Adipocyte (in vitro differentiated cells): ENCODE measurements at regions not wholly inside any gene's neighbourhood (a gene's known extent, or its start where the extent isn't known, plus 50 kb on each side); places are given as distances from the start of the nearest gene placed in this dataset.

Source experiments
- DNase-seq: peaks from one replicate; pipeline ENCODE4 v3.0.0-alpha.2; 2015; ENCODE audit warnings: low read depth
- H3K27me3 ChIP-seq: replicated peaks from 2 replicates; pipeline ENCODE4 v1.7.0; 2013; ENCODE audit warnings: mild to moderate bottlenecking, low read length, moderate library complexity; ENCODE audit not compliant: control insufficient read depth, insufficient read depth
- H3K36me3 ChIP-seq: 2 replicates; pipeline ENCODE4 v1.7.0; 2013; ENCODE audit warnings: low read length, mild to moderate bottlenecking, moderate library complexity; ENCODE audit not compliant: control insufficient read depth, insufficient read depth, severe bottlenecking
- H3K4me1 ChIP-seq: 2 replicates; pipeline ENCODE4 v1.7.0; 2013; ENCODE audit warnings: mild to moderate bottlenecking, low read length, moderate library complexity; ENCODE audit not compliant: control insufficient read depth, insufficient read depth
- H3K4me3 ChIP-seq: 2 replicates; pipeline ENCODE4 v1.7.0; 2013; ENCODE audit warnings: mild to moderate bottlenecking, low read length, moderate library complexity
- H3K9ac ChIP-seq: 2 replicates; pipeline ENCODE4 v1.7.0; 2013; ENCODE audit warnings: mild to moderate bottlenecking, low read length, moderate library complexity
- H3K9me3 ChIP-seq: 2 replicates; pipeline ENCODE4 v1.7.0; 2013; ENCODE audit warnings: mild to moderate bottlenecking, low read length, moderate library complexity; ENCODE audit not compliant: control insufficient read depth

DNA sequence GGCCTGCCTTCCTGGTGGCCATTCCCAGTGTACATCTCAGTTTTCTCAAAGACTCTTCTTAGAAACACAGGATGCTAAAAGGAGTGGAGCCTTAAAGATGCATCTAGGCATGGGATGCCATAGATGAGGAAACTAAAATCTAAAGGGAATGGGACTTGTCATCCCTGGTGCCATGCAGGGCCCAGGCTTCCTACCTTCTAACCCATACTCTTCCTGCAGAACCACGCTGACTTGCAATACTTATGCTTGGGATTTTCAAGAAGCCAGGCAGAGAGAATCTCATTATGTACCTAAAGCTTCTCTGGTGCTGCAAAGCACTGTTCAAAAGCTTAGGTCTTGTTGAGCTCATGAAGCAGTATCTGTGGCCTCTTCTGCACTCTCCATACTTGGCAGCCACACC, 329.1 kb downstream of the CYRIA start:
- H3K4me1 ChIP-seq: peaks cover 5% of the 10 kb centered on the region
- H3K27me3 ChIP-seq: no peaks in the 10 kb centered on the region
- DNase-seq: no peak
- no peak overlapping the region for H3K9ac ChIP-seq
- no peaks in the 10 kb centered on the region for H3K36me3 ChIP-seq
- H3K4me3 ChIP-seq: no peak overlapping the region
- H3K9me3 ChIP-seq: peaks cover 15% of the 10 kb centered on the region

DNA sequence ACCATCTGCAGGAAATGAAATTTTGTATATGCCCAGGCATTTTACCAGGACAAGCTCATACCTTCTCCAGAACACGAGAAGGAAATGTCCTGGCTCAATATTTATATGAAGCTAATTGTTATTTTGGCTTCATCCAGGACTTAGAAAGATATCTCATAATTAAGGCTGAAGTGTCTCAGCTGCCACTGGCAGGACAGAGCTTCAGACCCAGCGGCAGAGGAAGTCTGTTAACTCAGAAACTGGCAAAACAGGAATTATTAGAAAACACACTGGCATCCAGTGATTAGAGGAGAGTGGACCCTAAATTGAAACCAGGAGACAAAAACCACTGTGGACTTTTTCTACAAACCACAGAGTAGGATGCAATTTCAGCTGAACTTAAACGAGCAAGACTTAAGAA, 329.7 kb downstream of the CYRIA start:
- no peak overlapping the region for H3K4me3 ChIP-seq
- peaks cover 5% of the 10 kb centered on the region for H3K4me1 ChIP-seq
- no peak for DNase-seq
- peaks cover 2% of the 10 kb centered on the region for H3K27me3 ChIP-seq
- peaks cover 15% of the 10 kb centered on the region for H3K9me3 ChIP-seq
- no peaks in the 10 kb centered on the region for H3K36me3 ChIP-seq
- no peak overlapping the region for H3K9ac ChIP-seq

DNA sequence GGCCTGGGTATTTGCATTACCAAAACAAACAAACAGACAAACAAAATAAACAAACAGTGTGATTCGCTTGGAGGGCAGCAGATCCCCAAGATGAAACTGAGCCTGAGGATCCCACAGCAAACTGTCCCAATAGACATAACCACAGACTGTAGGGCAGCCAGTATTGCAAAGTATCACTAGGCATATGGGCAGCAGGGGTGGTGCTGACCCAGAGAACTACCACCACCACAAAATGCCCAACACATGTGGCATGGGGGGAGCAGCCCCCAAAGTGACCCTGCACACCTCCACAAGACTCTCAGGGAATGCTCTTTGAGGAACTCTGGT, 330.1 kb downstream of the CYRIA start:
- H3K9ac ChIP-seq: no peak overlapping the region
- no peaks in the 10 kb centered on the region for H3K36me3 ChIP-seq
- peaks cover 5% of the 10 kb centered on the region for H3K4me1 ChIP-seq
- peaks cover 15% of the 10 kb centered on the region for H3K9me3 ChIP-seq
- peaks cover 6% of the 10 kb centered on the region for H3K27me3 ChIP-seq
- no peak for DNase-seq
- no peak overlapping the region for H3K4me3 ChIP-seq

DNA sequence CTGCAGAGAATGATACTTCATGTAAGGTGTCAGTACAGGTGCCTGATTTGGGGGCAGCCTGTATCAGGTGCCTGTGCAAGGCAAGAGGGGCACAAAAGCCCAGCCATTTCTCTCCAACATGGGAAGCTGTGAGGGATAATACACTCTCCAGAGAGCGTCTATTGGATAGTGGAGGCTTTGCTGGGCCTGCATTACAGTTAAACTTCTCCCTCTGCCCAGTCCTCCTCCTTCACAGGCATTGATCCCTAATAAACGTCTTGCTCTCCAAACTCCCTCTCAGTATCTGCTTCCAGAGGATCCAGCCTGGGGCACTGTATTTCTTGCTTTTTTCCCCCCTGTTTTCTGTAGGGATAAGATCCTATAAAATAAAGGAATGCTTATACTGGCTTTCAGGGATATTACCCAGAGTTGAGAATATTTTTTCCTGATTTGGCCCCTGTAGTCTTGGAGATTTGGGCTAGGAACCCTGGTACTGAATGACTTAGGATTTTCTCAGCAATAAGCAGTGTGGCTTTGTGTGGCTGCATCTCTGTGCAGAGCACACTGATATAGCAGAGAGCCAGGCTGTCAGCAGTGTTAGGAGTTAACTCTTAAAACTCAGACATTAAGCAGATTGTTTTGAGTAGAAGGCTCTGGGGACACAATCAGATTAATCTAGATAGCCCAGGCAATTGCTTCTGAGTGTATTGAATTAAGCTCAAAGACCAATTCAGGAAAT, 330.6 kb downstream of the CYRIA start:
- Histone ChIP-seq H3K4me1 (peaks cover 5% of the 10 kb centered on the region), H3K9me3 (peaks cover 15% of the 10 kb centered on the region), H3K9ac (no peak overlapping the region), H3K4me3 (no peak overlapping the region), H3K27me3 (peaks cover 6% of the 10 kb centered on the region), H3K36me3 (no peaks in the 10 kb centered on the region)
- DNase-seq: no peak

DNA sequence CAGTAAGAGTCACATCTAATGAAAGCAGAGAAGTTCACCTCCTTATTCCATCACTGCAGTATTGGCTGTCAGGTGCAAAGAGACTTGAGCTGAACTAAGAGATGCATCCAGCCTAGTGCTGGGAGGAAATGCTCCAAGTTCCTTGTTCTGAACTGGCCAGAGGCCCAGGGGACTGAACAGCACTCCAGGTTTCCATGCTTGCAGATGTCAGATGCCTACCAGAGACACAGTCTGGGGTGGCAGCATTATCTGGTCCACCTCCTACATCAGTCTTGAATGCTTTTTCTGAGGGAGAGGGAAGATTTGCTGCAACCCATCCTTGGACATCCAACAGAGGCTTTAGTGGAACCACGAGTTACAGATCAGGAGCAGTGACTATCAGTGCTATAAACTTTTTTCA, 331.3 kb downstream of the CYRIA start:
- DNase-seq: no peak
- Histone ChIP-seq H3K36me3 (no peaks in the 10 kb centered on the region), H3K4me1 (peaks cover 5% of the 10 kb centered on the region), H3K9me3 (peaks cover 9% of the 10 kb centered on the region), H3K27me3 (peaks cover 6% of the 10 kb centered on the region), H3K4me3 (no peak overlapping the region), H3K9ac (no peak overlapping the region)

DNA sequence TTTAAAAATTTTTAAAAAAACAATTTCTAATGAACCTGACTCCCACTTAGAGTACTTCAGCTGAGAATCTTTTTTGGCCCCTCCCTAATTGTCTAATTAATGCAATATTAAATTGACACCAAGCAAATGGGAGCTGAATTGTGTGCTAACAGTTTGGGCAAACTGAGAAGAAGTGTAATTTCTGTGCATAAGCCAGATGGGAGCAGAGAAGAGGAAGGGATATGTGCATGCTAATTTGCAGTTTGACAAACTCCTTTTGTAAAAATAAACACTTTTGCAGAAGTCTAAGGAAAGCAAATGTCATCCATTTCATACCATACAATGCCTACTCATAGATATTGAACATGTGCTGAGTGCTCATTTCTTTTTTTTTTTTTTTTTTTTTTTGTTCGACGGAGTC, 332.0 kb downstream of the CYRIA start:
- H3K27me3 ChIP-seq: peaks cover 6% of the 10 kb centered on the region
- H3K36me3 ChIP-seq: no peaks in the 10 kb centered on the region
- peaks cover 5% of the 10 kb centered on the region for H3K4me1 ChIP-seq
- peaks cover 2% of the 10 kb centered on the region for H3K9me3 ChIP-seq
- H3K9ac ChIP-seq: no peak overlapping the region
- H3K4me3 ChIP-seq: no peak overlapping the region
- DNase-seq: no peak

DNA sequence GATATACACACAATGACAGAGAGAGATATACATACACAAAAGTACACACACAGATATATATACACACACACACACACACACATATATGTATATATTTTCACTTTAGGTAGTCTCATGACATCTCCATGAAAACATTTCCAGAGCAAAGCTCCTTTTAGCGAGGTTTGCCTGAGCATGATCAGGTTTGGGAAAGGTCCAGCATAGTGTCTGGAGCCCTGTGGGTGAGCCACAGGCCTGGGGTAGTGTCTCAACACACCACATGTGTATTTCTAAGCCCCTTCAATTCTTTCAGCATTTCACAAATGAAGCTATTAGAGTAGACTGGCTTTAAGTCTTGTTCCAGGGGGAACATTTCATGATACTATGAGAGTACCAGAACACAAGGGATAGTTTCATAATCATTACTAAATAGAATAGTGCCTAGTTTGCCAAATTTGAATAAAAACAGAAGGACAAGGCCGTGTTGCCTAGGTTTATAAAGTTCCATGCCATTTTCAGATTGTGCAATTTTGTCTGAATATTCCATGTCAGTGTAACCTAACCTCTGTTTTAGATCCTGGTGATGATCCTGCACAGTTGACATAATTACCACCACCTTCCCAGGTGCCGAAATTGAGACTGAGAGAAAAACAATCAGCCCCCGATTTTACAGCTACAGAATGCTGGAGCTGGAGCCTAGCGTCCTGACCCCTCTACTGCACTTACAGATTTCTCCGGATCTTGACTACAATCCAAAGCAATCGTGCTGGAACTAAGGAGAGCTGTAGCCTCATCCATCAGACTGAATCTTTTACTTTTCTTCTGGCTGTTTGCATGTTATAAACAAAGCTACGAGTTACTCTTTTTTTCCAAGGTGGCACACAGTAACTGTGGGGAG, 332.7 kb downstream of the CYRIA start:
- no peaks in the 10 kb centered on the region for H3K9me3 ChIP-seq
- no peak overlapping the region for H3K4me3 ChIP-seq
- no peaks in the 10 kb centered on the region for H3K36me3 ChIP-seq
- H3K27me3 ChIP-seq: peaks cover 6% of the 10 kb centered on the region
- no peak for DNase-seq
- no peak overlapping the region for H3K9ac ChIP-seq
- H3K4me1 ChIP-seq: peaks cover 5% of the 10 kb centered on the region

DNA sequence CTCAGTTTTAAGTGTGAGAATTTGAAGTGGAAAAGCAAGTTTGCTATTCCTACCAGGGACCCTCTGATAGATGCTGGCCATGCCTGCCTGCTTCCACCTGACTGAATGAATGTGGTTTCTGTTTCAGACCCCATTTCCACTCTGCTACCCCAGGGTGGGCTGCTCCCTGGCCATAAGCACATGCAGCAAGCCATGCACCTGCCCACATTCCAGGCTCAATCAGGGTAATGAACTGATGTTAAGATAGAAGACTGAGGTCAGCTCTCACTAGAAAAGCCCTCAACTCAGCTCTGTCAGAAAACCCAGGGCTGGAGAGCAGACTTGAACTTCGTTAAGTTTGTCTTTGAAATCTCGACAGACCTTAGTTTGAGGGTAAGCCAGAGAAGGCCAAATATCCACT, 333.9 kb downstream of the CYRIA start:
- H3K36me3 ChIP-seq: no peaks in the 10 kb centered on the region
- H3K4me3 ChIP-seq: no peak overlapping the region
- no peaks in the 10 kb centered on the region for H3K9me3 ChIP-seq
- no peak overlapping the region for H3K9ac ChIP-seq
- peaks cover 11% of the 10 kb centered on the region for H3K4me1 ChIP-seq
- H3K27me3 ChIP-seq: peaks cover 12% of the 10 kb centered on the region
- no peak for DNase-seq

DNA sequence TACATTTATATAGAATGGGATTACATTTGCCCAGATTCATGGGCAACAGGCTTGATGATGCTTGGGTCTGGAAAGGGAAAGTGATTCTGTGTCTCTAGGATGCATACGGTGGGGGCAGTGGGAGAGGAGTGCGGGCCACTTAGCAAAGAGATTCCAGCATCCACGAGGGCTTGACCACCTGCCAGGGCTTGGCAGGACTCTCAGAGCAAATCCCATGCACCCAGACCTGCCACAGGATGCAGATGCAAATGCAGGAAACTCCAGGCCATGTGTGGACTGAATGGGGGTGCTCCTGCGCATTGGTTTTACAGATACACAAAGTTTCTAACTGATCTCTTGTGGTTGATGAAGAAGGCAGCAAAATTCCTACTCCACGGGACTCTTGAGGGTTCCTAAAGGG, 334.7 kb downstream of the CYRIA start:
- no peak overlapping the region for H3K4me3 ChIP-seq
- H3K9me3 ChIP-seq: no peaks in the 10 kb centered on the region
- H3K4me1 ChIP-seq: peaks cover 11% of the 10 kb centered on the region
- H3K9ac ChIP-seq: no peak overlapping the region
- DNase-seq: no peak
- H3K27me3 ChIP-seq: peaks cover 18% of the 10 kb centered on the region
- H3K36me3 ChIP-seq: no peaks in the 10 kb centered on the region

DNA sequence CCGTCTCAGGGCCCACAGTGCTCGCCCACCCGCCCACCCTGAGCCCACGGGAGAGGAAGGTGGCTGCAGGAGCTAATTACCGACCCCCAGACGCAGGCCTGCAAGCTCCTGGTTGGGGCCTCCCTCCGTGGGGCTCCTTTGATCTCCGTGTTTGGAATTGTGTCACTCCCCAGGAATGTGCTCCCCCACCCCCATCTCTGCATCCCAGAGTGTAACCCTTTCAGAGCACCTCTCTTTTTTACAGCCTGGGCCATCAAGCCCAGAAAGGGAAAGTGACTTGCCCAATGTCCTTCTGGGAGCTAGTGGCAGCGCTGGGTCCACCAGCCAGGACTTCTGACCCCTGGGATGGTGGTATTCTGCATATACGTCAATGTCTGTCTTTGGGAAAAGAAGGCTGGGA, 335.1 kb downstream of the CYRIA start:
- peaks cover 21% of the 10 kb centered on the region for H3K27me3 ChIP-seq
- H3K9ac ChIP-seq: no peak overlapping the region
- no peaks in the 10 kb centered on the region for H3K9me3 ChIP-seq
- no peak for DNase-seq
- peaks cover 11% of the 10 kb centered on the region for H3K4me1 ChIP-seq
- H3K36me3 ChIP-seq: no peaks in the 10 kb centered on the region
- H3K4me3 ChIP-seq: no peak overlapping the region

DNA sequence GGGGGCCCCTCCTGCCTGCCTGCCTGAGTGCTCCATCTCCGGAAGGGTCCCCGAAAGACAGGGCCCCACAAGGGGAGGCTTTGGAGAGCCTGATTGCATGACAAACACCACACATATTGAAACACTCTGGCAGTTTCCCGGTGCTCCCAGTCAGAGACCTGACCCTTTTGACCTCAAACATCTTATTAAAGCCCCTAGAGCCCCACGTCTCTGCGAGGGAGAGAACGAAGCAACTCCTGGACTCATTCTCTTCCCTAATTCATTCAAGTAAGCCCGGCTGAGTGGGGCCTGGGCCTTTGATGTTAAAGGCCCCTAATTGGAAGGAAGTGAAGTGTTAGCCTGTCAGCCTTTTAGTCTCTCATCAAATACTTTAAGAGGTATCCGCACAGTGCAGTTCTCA, 335.6 kb downstream of the CYRIA start:
- no peak overlapping the region for H3K9ac ChIP-seq
- H3K4me1 ChIP-seq: peaks cover 11% of the 10 kb centered on the region
- no peaks in the 10 kb centered on the region for H3K36me3 ChIP-seq
- no peaks in the 10 kb centered on the region for H3K9me3 ChIP-seq
- no peak for DNase-seq
- peaks cover 21% of the 10 kb centered on the region for H3K27me3 ChIP-seq
- H3K4me3 ChIP-seq: no peak overlapping the region
